ENCODE measurements at regions not wholly inside any gene's neighbourhood (a gene's known extent, or its start where the extent isn't known, plus 50 kb on each side); places are given as distances from the start of the nearest gene placed in this dataset.
"Not testable (repeated sequence)": the region's sequence is repeated elsewhere in the genome, so short reads cannot be mapped to it uniquely, and the experiment has no call there.

GRCh38 chr1:194693244-194693643 is 1506.8 kb upstream of the B3GALT2 start:
- DNase-seq, result no peak
- H3K36me3 Mint-ChIP-seq (ENCODE audit: low read depth), result no peaks in the 10 kb centered on the region
- no peaks in the 10 kb centered on the region for H3K9me3 Mint-ChIP-seq
- intact Hi-C loops (cut with micrococcal nuclease), result no loop called here
- H3K4me3 Mint-ChIP-seq, result no peak overlapping the region
- H3K27ac Mint-ChIP-seq, result no peak overlapping the region
- CTCF ChIA-PET, result no interaction called here
- H3K4me1 Mint-ChIP-seq (ENCODE audit: low read depth), result no peaks in the 10 kb centered on the region
- H3K27me3 Mint-ChIP-seq (ENCODE audit: low read depth), result no peaks in the 10 kb centered on the region

DNA sequence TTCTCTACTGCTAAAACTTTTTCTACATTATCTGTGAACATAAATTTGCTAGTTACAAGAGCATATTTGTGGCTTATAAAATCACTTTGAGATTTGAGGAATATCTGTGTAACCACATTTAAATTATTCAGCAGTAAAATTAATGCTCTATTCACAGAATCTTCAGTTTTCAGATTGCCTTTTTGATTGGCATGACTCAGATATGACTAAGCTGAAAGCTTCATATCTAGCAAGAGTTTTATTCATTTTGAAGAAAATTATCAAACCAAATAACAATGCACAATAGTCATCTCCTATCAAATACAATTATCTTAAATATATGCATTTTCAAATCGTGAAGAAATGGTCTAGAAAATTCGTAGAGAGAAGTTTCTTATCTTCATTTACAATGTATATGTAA is 1498.2 kb upstream of the B3GALT2 start:
- no peak for DNase-seq
- intact Hi-C loops (cut with micrococcal nuclease), result no loop called here
- no peaks in the 10 kb centered on the region for H3K36me3 Mint-ChIP-seq (ENCODE audit: low read depth)
- CTCF ChIA-PET, result no interaction called here
- no peak overlapping the region for H3K4me3 Mint-ChIP-seq
- H3K9me3 Mint-ChIP-seq, result no peaks in the 10 kb centered on the region
- no peaks in the 10 kb centered on the region for H3K4me1 Mint-ChIP-seq (ENCODE audit: low read depth)
- no peak overlapping the region for H3K27ac Mint-ChIP-seq
- no peaks in the 10 kb centered on the region for H3K27me3 Mint-ChIP-seq (ENCODE audit: low read depth)

DNA sequence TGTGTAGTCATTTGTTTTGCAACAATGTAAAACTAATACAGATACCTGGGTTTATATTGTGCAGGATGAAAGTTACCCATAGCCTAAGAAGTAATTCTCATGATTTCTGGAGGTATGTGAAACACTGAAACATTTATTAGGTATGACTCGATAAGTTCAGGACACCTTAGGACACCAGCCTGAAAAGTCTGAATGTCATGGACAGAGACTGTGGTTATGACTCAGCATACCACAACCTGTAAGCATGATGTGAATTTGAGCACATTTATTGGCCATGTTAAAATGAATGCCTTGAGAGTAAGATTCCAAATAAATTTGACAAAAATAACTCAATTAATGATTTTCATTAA is 1471.7 kb upstream of the B3GALT2 start:
- no peaks in the 10 kb centered on the region for H3K36me3 Mint-ChIP-seq (ENCODE audit: low read depth)
- no peaks in the 10 kb centered on the region for H3K9me3 Mint-ChIP-seq
- no peak for DNase-seq
- H3K4me1 Mint-ChIP-seq (ENCODE audit: low read depth), result no peaks in the 10 kb centered on the region
- H3K27me3 Mint-ChIP-seq (ENCODE audit: low read depth), result no peaks in the 10 kb centered on the region
- no peak overlapping the region for H3K4me3 Mint-ChIP-seq
- CTCF ChIA-PET, result no interaction called here
- intact Hi-C loops (cut with micrococcal nuclease), result no loop called here
- no peak overlapping the region for H3K27ac Mint-ChIP-seq

GRCh38 chr1:194654956-194655355 is 1468.5 kb upstream of the B3GALT2 start:
- no peaks in the 10 kb centered on the region for H3K36me3 Mint-ChIP-seq (ENCODE audit: low read depth)
- intact Hi-C loops (cut with micrococcal nuclease), result no loop called here
- H3K27ac Mint-ChIP-seq, result no peak overlapping the region
- DNase-seq, result no peak
- no peak overlapping the region for H3K4me3 Mint-ChIP-seq
- CTCF ChIA-PET, result interaction anchor here (0.6 kb wide), 1 partner anchor 1390 kb away, joined by 3 read pairs; no protein-coding TSS in a partner anchor
- no peaks in the 10 kb centered on the region for H3K9me3 Mint-ChIP-seq
- H3K27me3 Mint-ChIP-seq (ENCODE audit: low read depth), result no peaks in the 10 kb centered on the region
- no peaks in the 10 kb centered on the region for H3K4me1 Mint-ChIP-seq (ENCODE audit: low read depth)

GRCh38 chr1:194653385-194653784 is 1467.0 kb upstream of the B3GALT2 start:
- CTCF ChIA-PET, result interaction anchor here (1.2 kb wide), 1 partner anchor 9 kb away, joined by 4 read pairs; no protein-coding TSS in a partner anchor
- H3K27me3 Mint-ChIP-seq (ENCODE audit: low read depth), result no peaks in the 10 kb centered on the region
- H3K36me3 Mint-ChIP-seq (ENCODE audit: low read depth), result no peaks in the 10 kb centered on the region
- no peak for DNase-seq
- H3K4me1 Mint-ChIP-seq (ENCODE audit: low read depth), result no peaks in the 10 kb centered on the region
- no peaks in the 10 kb centered on the region for H3K9me3 Mint-ChIP-seq
- no peak overlapping the region for H3K27ac Mint-ChIP-seq
- intact Hi-C loops (cut with micrococcal nuclease), result no loop called here
- no peak overlapping the region for H3K4me3 Mint-ChIP-seq

DNA sequence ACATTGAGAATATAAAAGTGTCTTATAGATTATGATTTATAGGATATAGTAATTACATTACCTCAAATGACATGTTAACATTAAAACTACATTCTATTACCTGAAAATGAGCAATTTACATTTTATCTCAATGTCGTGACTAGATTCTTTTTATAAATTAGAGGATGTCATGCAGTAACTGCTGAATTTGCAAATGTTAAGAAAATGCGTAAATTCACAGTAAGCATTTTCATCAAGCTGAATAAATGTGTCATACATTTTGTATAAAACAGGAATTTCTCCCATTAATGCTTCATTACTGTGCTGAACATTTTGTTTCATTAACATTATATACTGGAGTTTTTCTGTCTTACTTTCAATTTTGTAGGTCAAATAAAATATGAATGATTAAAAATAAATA is 1460.7 kb upstream of the B3GALT2 start:
- DNase-seq, result no peak
- CTCF ChIA-PET, result no interaction called here
- intact Hi-C loops (cut with micrococcal nuclease), result no loop called here
- no peak overlapping the region for H3K4me3 Mint-ChIP-seq
- H3K27me3 Mint-ChIP-seq (ENCODE audit: low read depth), result no peaks in the 10 kb centered on the region
- H3K4me1 Mint-ChIP-seq (ENCODE audit: low read depth), result no peaks in the 10 kb centered on the region
- H3K9me3 Mint-ChIP-seq, result no peaks in the 10 kb centered on the region
- no peaks in the 10 kb centered on the region for H3K36me3 Mint-ChIP-seq (ENCODE audit: low read depth)
- no peak overlapping the region for H3K27ac Mint-ChIP-seq

DNA sequence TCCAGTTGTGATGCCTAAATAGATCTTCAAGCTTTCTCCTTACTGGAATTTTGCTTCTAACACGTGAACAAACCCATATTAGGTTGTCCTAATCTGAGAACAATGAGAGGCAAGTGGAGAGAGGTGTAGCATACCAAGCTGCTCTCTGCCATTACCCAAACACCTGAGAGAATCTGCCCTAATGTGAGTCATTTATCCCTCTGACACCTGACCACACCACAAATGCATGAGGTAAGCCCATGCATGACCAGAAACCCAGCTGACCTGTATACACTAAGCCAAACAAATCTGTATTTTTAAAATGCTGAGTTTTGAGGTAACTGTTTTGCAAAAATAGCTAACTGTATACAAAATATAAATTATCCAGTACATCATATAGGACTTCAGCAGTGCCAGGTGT is 1458.1 kb upstream of the B3GALT2 start:
- intact Hi-C loops (cut with micrococcal nuclease), result no loop called here
- Mint-ChIP-seq H3K4me3 (no peak overlapping the region), H3K27ac (no peak overlapping the region), H3K4me1 (ENCODE audit: low read depth) (no peaks in the 10 kb centered on the region), H3K36me3 (ENCODE audit: low read depth) (no peaks in the 10 kb centered on the region), H3K9me3 (peaks cover 5% of the 10 kb centered on the region), H3K27me3 (ENCODE audit: low read depth) (no peaks in the 10 kb centered on the region)
- DNase-seq, result no peak
- CTCF ChIA-PET, result interaction anchor here (1.5 kb wide), 1 partner anchor 10 kb away, joined by 4 read pairs; no protein-coding TSS in a partner anchor

DNA sequence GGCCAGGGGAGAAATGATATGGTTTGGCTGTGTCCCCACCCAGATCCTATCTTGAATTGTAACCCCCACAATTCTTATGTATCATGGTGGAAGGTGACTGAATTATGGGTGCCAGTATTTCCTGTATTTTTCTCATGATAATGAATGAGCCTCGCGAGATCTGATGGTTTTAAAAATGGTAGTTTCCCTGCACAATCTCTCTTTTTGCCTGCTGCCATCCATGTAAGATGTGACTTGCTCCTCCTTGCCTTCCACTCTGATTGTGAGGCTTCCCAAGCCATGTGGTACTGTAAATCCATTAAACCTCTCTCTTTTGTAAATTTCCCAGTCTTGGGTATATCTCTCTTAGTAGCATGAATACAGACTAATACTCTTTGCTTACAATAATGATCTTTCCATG is 1453.9 kb upstream of the B3GALT2 start:
- intact Hi-C loops (cut with micrococcal nuclease), result no loop called here
- CTCF ChIA-PET, result no interaction called here
- peaks cover 5% of the 10 kb centered on the region for H3K9me3 Mint-ChIP-seq
- no peak overlapping the region for H3K4me3 Mint-ChIP-seq
- no peaks in the 10 kb centered on the region for H3K36me3 Mint-ChIP-seq (ENCODE audit: low read depth)
- no peak overlapping the region for H3K27ac Mint-ChIP-seq
- H3K4me1 Mint-ChIP-seq (ENCODE audit: low read depth), result no peaks in the 10 kb centered on the region
- no peaks in the 10 kb centered on the region for H3K27me3 Mint-ChIP-seq (ENCODE audit: low read depth)
- no peak for DNase-seq

GRCh38 chr1:194629011-194629410 is 1442.6 kb upstream of the B3GALT2 start:
- intact Hi-C loops (cut with micrococcal nuclease), result no loop called here
- H3K4me3 Mint-ChIP-seq, result no peak overlapping the region
- no peaks in the 10 kb centered on the region for H3K36me3 Mint-ChIP-seq (ENCODE audit: low read depth)
- no peak overlapping the region for H3K27ac Mint-ChIP-seq
- CTCF ChIA-PET, result no interaction called here
- DNase-seq, result no peak
- H3K4me1 Mint-ChIP-seq (ENCODE audit: low read depth), result no peaks in the 10 kb centered on the region
- H3K9me3 Mint-ChIP-seq, result no peaks in the 10 kb centered on the region
- no peaks in the 10 kb centered on the region for H3K27me3 Mint-ChIP-seq (ENCODE audit: low read depth)

DNA sequence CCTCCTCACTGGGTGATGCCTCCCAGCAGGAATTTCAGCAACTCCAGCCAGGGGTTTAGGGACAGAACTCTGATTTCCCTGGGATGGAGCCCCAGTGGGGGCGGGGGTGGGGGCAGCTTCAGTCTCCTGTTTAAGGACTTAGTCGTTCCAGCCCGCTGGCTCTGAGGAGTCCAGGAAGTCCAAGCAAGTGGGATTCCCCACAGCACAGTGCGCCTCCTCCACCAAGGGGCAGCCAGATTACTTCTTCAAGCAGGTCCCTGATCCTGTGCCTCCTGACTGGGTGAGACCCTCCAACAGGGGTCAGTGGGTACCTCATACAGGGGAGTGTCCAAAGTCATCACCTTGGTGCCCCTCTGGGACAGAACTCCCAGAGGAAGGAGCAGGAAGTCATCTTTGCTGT is 1438.4 kb upstream of the B3GALT2 start:
- Mint-ChIP-seq H3K9me3 (no peaks in the 10 kb centered on the region), H3K4me3 (no peak overlapping the region), H3K27me3 (ENCODE audit: low read depth) (no peaks in the 10 kb centered on the region), H3K4me1 (ENCODE audit: low read depth) (no peaks in the 10 kb centered on the region), H3K27ac (no peak overlapping the region), H3K36me3 (ENCODE audit: low read depth) (no peaks in the 10 kb centered on the region)
- CTCF ChIA-PET, result no interaction called here
- no peak for DNase-seq
- intact Hi-C loops (cut with micrococcal nuclease), result no loop called here

- Mint-ChIP-seq H3K27me3 (ENCODE audit: low read depth) (peaks cover 2% of the 10 kb centered on the region), H3K27ac (no peak overlapping the region), H3K4me3 (no peak overlapping the region), H3K4me1 (ENCODE audit: low read depth) (no peaks in the 10 kb centered on the region), H3K9me3 (no peaks in the 10 kb centered on the region), H3K36me3 (ENCODE audit: low read depth) (no peaks in the 10 kb centered on the region)
- DNase-seq, result no peak
- intact Hi-C loops (cut with micrococcal nuclease), result no loop called here
- CTCF ChIA-PET, result no interaction called here
These were observed 1431.7 kb upstream of the B3GALT2 start for GRCh38 chr1:194618101-194618500.

- H3K4me1 Mint-ChIP-seq (ENCODE audit: low read depth); H3K27me3 Mint-ChIP-seq (ENCODE audit: low read depth); H3K27ac Mint-ChIP-seq; CTCF ChIA-PET; H3K9me3 Mint-ChIP-seq; intact Hi-C loops (cut with micrococcal nuclease); DNase-seq; H3K36me3 Mint-ChIP-seq (ENCODE audit: low read depth); H3K4me3 Mint-ChIP-seq: not testable (repeated sequence)
These were observed 1430.9 kb upstream of the B3GALT2 start for GRCh38 chr1:194617272-194617671.

DNA sequence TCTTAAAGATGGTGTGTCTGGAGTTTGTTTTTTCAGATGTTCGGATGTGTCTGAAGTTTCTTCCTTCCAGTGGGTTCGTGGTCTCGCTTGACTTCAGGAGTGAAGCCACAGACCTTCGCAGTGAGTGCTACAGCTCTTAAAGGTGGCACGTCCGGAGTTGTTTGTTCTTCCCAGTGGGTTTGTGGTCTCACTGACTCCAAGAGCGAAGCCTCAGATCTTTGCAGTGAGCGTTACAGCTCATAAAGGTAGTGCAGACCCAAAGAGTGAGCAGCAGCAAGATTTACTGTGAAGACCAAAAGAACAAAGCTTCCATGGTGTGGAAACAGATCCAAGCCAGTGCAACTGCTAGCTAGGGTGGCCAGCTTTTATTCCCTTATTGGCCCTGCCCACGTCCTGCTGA is 1430.4 kb upstream of the B3GALT2 start:
- no peaks in the 10 kb centered on the region for H3K36me3 Mint-ChIP-seq (ENCODE audit: low read depth)
- intact Hi-C loops (cut with micrococcal nuclease), result no loop called here
- DNase-seq, result no peak
- no peaks in the 10 kb centered on the region for H3K4me1 Mint-ChIP-seq (ENCODE audit: low read depth)
- H3K9me3 Mint-ChIP-seq, result no peaks in the 10 kb centered on the region
- H3K4me3 Mint-ChIP-seq, result no peak overlapping the region
- H3K27ac Mint-ChIP-seq, result no peak overlapping the region
- CTCF ChIA-PET, result no interaction called here
- peaks cover 2% of the 10 kb centered on the region for H3K27me3 Mint-ChIP-seq (ENCODE audit: low read depth)

GRCh38 chr1:194602184-194602583 is 1415.8 kb upstream of the B3GALT2 start:
- Mint-ChIP-seq H3K27me3 (ENCODE audit: low read depth) (no peaks in the 10 kb centered on the region), H3K4me1 (ENCODE audit: low read depth) (no peaks in the 10 kb centered on the region), H3K36me3 (ENCODE audit: low read depth) (no peaks in the 10 kb centered on the region), H3K9me3 (no peaks in the 10 kb centered on the region), H3K27ac (no peak overlapping the region), H3K4me3 (no peak overlapping the region)
- intact Hi-C loops (cut with micrococcal nuclease), result no loop called here
- no peak for DNase-seq
- CTCF ChIA-PET, result no interaction called here
